ENCODE measurements at regions not wholly inside any gene's neighbourhood (a gene's known extent, or its start where the extent isn't known, plus 50 kb on each side); places are given as distances from the start of the nearest gene placed in this dataset.
"Not testable (repeated sequence)": the region's sequence is repeated elsewhere in the genome, so short reads cannot be mapped to it uniquely, and the experiment has no call there.

DNA sequence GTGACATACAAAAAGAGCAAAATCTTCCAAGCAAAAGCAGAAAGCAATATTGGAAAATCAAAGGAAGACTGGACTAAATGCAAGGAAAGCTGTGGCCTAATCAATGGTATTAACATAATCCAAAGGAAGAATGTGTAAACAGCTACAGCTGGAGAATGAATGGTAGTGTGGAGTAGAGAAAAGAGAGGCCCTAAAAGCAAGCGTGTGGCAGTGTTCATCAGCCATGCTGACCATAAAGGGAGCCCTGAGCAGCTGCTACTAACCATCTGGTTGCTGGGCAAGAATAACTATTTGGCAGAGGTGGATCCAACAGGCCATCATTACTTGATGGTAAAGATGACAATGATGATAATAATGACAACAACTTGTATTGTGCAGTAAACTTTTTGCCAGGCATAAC is 148.5 kb upstream of the BEND6 start:
- DNase-seq (ENCODE audit: low read depth): no peak

DNA sequence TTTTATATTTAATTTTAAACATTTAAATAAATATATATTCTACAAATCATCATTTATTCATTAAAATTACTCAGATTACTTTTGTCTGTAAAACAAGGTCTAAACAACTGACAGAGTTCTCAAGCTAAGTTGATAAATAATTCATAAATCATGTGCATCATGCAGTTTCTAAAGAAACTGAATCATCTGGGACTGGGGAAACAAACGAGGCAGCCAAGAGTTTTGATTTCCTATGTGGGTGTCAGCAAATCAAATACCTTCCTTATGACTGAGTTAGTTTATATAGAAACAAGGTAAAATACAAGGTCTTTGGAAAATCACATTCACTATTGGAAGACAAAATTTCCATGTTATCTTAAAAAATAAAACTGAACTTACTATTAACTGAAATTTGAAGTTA is 149.9 kb upstream of the BEND6 start:
- peak; percentile 53 for DNase-seq (ENCODE audit: low read depth)

DNA sequence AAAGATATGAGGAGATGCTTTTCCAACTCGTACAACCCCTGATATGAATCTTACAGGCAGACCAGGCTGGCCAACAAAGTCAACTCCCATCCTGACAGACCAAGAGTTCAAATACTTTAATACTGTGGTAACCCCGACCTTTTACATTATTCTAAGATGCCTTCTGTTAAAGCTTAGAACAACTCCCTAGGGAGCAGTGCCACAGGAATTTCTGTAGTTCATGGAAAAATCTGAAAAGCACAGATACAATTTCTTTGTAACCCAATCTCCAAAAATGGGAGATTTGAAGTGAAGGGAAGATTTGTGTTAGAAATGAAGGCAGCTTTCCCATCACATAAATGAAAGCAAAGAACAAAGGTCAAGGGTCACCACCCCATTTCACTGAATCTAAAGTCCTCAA is 151.3 kb upstream of the BEND6 start:
- DNase-seq (ENCODE audit: low read depth): peak; percentile 67

DNA sequence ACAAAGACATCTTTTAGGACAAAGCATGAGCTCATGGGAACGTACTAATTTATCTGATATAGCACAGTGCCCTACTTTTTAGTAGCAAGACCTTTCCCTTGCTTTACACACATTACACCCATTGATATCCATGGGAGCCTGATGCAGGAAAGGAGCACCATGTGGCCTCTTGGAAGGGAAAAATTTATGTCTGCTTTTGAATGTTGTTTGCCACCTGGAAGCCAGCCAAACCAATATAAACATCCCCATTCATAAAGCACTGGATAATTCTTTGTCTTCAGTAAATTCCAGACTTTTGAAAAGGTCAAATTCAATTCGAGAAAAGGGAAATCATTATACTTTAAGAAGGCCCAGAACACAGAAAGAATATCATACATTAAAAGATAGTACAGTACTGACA is 152.3 kb upstream of the BEND6 start:
- peak; percentile 11 for DNase-seq (ENCODE audit: low read depth)

DNA sequence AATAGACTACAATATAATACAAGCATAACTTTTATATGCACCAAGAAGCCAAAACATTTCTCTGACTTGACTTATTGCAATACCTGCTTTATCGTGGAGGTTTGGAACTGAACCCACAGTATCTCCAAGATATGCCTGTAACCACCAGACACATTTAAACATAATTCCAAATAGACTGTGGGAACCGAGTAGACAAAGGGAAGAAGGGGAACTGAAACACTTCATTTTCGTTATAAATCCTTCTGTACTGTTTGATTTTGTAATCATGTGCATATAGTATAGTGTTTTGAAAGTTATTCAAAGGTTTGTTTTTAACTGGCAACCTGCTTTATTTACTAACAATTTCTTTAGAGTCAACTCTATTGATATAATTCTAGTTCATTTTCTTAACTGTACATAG is 154.9 kb upstream of the BEND6 start:
- DNase-seq (ENCODE audit: low read depth): no peak

DNA sequence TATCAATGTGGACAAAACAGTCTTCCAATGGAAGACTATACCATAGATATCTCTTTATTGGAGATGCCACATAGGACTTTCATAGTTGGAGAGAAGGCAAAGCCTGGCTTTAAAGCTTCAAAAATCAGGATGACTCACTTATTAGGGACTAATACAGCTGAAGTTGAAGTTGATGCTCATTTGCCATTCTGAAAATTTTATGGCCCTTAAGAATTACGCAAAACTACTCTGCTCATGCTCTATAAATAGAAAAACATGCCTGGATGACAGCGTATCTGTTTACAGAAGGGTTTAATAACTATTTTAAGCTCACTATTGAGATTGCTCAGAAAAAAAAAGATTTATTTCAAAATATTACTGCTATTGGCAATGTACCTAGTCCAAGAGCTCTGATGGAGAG is 155.5 kb upstream of the DST start:
- DNase-seq (ENCODE audit: low read depth): peak; percentile 64

DNA sequence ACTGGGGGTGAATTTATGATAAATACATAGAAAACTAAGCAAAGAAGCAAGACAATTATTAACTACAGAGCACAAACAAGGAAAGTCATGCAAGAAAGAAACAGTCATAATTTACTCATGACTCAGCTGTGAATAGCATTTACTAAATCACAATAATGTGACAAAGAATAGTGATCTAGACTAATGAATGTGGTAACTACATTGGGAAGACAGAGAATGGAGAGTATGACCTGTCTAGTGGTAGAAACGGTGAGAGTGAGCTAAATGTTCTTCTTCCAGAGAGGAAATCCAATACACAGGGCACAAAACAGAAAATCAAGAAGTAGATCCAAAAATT is 153.5 kb upstream of the DST start:
- no peak for DNase-seq (ENCODE audit: low read depth)

DNA sequence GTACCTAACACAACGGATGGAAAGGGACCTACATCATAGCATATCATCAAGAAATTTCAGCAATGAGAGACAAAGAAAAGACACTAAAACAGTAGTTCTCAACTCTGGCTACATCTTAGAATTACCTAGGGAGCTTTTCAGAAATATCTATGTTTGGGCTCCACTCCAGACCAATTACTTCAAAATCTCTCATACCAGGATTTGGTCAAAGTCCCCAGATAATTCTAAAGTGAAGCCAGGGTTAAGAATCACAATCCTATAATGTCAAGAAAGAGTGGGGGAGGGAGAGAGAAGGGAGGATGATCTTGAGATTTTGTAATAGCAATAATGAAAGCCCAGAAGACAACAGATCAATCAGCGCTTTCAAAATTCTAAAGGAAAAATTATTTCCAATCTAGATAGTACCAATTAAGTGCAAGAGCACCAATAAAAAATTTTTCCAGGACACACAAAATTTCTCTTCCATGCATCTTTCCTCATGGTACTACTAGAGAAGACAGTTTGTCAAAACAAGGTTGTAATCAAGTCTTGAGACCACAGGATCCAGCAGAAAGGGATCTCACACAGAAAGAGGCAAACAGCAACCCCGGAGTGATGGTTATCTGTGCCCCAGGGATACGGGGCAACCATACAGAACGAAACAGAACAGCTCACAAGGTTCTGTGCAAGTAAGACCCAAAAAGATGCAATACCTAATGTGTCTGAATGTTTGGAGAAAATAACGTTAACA is 152.9 kb upstream of the DST start:
- DNase-seq (ENCODE audit: low read depth): peak; percentile 14

DNA sequence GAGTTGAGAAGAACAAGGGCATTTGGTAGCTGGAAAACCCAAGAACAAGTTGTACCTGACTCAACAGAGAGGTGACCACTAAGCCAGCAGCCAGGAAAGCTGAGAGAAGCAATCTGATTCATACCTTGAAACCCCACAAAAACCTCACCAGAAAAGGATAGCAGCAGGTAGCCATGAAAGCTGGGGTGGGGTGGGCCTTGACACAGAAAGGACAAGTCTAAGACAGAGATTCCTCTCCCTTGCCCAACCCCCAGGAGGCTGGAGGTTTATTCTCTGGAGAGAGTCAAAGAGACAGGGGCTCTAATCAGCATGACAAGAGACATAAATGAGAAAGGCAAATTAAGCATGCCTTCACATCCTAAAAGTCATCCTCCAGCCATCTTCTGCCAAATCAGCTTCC is 151.7 kb upstream of the DST start:
- DNase-seq (ENCODE audit: low read depth): no peak

DNA sequence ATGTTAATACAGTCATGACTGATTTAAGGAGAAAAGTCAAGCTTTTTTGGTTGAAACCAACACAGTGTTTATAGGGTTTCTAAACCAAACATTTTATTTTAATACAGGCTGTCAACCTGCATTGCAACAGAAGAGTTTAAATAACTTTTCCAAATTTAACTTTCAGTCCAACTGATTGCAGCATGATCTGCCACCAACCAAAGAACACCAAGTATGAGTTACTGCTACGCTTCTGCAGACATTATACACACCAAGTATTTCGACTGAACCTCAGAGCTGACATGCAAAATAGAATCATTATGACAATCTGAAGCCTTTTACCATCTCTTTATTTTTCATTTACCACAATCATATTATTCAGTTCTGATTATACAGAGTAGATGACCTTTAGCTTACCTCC is 151.2 kb upstream of the DST start:
- DNase-seq (ENCODE audit: low read depth): no peak

DNA sequence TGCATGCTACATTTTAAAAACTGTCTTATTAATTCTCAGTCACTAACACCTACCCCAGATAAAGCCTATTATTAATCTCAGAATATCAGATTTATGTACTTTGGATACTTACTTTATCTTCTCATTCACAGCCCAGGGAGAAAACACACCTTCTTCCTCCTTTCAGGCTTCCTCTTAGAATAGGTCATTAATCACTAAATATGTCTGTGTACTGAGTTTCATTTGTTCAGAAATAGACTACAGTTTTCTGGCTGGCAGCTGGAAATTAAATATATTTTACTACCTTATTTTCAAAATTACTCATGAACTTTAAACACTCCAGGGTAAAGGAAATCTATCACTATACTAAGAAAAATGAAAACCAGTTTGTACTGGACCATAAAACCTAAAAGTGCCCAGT is 147.7 kb upstream of the DST start:
- DNase-seq (ENCODE audit: low read depth): no peak

DNA sequence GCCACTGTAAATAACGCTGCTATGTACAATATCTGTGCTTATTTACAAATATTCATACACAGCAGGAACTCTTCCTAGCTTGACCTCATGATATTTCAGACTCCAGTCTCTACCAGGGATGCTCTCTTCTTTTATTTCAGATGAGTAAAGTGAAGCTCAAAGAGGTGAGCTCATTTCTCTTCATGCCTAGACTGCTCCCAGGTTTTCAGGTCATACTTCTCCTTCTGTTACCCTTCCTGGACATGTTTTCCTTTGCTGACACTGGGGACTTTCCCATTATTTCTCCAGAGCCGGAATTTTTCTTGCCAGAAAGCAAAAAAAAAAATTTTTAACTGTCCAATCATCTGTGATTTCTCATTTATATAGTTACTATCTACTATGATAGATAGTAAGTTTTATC is 147.2 kb upstream of the DST start:
- no peak for DNase-seq (ENCODE audit: low read depth)

DNA sequence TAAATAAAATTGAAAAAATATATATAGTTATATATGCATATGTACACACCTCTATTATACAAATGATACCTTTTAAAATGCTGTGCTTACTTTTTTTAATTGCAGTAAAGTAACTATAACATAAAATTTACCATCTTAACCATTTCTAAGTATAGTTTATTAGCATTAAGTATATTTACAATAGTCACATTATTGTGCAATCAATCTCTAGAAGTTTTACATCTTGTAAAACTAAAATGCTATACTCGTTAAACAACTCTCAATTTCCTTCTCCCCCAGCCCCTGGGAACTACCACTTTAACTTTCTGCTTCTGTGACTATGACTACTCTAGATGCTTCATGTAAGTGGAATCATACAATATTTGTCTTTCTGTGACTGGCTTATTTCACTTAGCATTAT is 146.7 kb upstream of the DST start:
- DNase-seq (ENCODE audit: low read depth): no peak

DNA sequence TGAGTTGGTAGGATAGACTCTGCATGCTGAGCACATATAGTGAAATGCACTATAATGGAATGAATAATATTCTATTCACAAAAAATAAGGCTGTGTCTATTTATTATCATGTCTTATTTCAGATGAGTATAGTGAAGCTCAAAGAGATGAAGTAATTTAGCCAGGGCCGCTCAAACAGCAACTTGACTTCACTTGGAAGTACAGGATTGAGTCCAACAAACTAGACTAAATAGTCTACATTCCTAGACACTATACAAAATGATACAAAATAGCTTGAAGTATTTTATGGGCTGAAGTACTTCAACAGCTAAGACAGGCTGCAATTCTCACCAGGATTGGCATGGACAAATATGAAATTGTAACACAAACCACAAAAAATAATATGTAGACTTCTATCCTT is 144.5 kb upstream of the DST start:
- no peak for DNase-seq (ENCODE audit: low read depth)

DNA sequence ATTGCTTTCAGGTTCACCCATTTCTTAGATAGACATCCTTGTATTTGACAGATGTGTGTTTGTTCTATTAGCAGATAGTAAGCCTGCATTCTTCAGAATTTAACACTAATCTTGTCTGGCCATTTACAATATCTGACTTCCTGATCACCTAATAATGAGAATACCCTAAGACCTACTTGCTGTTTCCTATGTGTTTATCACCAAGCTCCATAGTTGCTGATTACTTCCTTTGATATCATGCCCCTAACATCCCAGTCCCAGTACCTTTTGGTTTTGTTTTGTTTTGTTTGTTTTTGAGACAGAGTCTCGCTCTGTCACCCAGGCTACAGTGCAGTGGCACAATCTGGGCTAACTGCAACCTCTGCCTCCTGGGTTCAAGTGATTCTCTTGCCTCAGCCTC is 143.6 kb upstream of the DST start:
- no peak for DNase-seq (ENCODE audit: low read depth)

DNA sequence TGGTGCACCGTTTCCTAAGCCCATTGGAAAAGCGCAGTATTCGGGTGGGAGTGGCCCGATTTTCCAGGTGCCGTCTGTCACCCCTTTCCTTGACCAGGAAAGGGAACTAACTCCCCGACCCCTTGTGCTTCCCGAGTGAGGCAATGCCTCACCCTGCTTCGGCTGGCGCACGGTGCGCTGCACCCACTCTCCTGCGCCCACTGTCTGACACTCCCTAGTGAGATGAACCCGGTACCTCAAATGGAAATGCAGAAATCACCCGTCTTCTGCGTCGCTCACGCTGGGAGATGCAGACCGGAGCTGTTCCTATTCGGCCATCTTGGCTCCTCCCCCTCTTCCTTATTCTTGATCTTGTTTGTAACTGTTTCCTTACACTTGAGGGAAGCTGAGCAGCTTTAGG is 142.8 kb upstream of the DST start:
- DNase-seq (ENCODE audit: low read depth): not testable (repeated sequence)

DNA sequence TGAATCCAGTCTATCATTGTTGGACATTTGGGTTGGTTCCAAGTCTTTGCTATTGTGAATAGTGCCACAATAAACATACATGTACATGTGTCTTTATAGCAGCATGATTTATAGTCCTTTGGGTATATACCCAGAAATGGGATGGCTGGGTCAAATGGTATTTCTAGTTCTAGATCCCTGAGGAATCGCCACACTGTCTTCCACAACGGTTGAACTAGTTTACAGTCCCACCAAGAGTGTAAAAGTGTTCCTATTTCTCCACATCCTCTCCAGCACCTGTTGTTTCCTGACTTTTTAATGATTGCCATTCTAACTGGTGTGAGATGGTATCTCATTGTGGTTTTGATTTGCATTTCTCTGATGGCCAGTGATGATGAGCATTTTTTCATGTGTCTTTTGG is 137.4 kb upstream of the DST start:
- not testable (repeated sequence) for DNase-seq (ENCODE audit: low read depth)

DNA sequence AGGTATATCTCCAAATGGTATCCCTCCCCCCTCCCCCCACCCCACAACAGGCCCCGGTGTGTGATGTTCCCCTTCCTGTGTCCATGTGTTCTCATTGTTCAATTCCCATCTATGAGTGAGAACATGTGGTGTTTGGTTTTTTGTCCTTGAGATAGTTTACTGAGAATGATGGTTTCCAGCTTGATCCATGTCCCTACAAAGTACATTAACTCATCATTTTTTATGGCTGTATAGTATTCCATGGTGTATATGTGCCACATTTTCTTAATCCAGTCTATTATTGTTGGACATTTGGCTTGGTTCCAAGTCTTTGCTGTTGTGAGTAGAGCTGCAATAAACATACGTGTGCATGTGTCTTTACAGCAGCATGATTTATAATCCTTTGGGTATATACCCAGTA is 135.8 kb upstream of the DST start:
- not testable (repeated sequence) for DNase-seq (ENCODE audit: low read depth)

DNA sequence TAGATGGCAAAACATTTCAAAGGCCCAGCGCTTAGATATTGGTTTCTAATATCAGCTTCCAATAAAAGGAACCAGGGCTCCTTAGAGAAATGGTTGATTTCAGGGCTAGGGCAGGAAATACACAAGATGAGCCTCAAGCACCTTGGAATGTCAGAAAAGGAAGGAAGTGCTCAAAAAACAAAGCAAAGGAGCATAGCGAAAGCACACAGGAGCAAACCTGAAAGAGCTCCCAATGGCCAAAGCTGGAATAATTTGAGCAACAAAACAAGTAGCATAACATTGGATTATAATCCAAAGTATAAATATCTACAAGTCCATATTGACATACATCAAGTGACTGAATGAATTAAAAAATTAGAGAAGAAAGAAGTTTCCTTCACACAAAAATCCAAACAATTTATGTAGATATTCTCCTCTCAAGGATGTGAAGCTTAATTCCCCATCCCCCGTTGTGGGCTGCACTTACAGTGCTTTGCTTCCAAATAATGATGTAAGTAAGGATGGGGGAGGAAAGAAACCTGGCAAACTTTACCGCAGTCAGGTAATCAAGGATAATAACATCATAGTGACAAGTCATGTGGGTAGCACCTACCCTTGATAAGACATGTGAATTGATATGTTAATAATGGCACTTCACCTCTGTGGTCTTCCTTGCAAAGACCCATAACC is 132.9 kb upstream of the DST start:
- no peak for DNase-seq (ENCODE audit: low read depth)

DNA sequence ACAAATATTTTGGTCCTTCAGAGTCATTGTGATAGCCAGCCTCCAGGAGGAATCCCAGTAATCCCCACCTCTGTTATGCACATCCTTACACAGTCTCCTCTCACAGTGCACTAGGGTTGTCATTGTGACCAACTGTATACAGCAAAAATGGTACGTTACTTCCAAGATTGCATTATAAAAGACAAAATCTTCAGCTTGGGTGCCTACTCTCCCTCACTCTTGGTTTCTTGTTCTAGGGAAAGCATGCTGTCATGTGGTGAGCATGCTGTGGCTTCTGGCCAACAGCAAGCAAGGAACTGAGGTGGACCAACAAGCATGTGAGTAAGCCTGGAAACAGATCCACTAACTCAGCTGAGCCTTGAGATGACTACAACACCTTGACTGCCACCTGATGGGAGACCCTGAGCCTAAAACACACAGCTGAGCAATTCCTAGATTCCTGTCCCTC is 130.1 kb upstream of the DST start:
- peak; percentile 56 for DNase-seq (ENCODE audit: low read depth)

DNA sequence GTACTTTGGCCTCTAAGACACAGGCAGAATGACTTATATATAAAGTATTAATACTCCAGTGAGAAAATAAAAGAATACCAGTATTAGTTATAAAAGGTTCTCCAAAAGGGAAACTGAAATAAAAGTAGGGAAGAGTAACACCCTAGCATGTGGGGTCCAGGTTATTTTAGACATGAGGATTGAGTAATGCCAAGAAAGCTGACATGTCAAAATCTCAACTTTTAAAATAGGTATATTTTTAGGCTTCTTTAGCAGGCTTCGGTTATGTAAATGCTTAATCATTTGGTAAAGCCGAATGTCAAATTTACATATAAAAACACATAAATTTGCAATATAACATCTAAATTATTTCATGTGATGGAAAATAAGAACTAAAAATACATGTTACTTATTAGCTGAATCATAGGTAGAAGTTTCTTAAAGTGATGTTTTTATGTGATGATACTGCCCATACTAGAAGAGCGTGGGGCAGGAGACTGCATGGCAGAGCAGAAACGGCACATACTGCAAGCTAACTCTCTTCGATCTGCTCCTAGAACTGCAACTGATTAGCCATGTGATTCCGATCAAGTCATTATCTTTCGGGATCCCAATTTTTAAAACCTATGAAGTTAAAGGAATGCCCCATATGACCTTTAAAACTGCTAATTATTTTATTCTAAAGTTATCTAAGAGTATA is 129.4 kb upstream of the DST start:
- no peak for DNase-seq (ENCODE audit: low read depth)

DNA sequence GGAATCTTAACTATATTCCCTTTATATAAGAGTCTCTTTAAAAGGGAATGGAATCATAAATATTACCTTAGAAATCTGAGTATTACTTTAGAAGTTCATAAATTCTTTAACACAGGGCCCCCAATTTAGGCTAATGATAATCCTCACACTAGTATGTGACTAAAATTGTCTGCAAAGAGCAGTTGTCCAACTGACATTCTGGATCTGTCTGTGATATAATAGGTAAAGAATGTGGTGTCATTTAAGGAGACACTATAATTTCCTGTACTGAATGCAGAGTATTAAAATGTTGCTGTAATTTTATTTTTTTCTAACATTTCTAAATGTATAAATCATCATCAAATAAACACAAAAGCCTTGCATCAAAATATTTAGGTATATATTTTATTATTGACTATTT is 128.5 kb upstream of the DST start:
- no peak for DNase-seq (ENCODE audit: low read depth)

DNA sequence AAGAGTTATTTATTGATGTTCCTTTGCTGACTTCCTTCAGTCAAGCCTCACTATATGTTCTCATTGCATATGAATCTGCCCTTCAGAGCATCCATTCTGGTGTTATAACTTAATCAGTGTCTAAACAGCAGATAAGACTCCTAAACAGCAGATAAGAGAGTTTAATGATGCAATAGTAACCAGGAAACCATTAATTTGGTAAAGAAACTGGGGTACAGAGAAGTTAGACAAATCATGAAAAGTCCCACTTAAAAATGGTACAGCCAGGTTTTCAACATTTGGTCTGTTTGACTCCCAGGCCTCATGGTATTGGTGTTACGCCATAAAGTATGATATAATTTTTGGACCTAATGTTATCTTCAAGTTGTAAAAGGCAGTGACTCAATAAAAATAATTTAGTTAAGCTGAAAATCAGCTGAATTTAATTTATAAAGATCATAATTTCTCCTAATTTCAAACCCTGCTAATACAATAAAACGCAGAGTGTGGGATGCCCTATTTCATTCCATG is 127.4 kb upstream of the DST start:
- DNase-seq (ENCODE audit: low read depth): no peak

Data from stromal cell of bone marrow (primary cell).